Fibroblast of skin of left biceps (primary cell): ENCODE measurements at regions not wholly inside any gene's neighbourhood (a gene's known extent, or its start where the extent isn't known, plus 50 kb on each side); places are given as distances from the start of the nearest gene placed in this dataset.
"Not testable (repeated sequence)": the region's sequence is repeated elsewhere in the genome, so short reads cannot be mapped to it uniquely, and the experiment has no call there.

Experiments
- DNase-seq, 2 experiments: peaks; one replicate each; pipeline ENCODE4 v3.0.0-alpha.2; 2013; ENCODE audit warnings: low read depth in 2 of 2

DNA sequence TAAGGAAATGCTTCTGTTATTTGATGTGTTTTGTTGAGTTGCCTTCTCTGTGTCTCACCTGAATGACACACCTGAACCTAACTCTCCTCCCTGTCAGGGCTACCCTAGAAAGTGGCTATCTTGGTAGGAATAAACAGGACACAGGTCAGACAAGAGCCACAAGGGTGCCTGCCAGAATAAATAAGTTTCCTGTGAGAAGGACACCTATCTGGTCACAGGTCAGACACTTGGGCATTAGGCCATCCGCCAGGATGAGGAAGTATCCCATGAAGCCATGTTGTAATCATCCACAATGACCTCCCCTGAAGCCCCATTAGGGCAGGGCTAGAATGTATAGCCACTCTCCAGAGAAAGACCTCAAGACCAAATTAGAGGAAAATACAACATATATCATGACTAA, 318.8 kb downstream of the ZNF674 start:
- DNase-seq: no peak

DNA sequence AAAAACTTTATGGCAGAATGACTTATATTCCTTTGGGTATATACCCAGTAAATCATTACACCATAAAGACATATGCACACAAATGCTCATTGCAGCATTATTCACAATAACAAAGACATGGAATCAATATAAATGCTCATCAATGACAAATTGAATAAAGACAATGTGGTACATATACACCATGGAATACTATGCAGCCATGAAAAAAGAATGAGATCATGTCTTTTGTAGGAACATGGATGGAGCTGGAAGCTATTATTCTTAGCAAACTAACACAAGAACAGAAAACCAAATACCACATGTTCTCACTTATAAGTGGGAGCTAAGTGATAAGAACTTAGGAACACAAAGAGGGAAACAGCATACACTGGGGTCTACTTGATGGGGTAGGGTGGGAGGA, 321.7 kb downstream of the ZNF674 start:
- DNase-seq: not testable (repeated sequence)

DNA sequence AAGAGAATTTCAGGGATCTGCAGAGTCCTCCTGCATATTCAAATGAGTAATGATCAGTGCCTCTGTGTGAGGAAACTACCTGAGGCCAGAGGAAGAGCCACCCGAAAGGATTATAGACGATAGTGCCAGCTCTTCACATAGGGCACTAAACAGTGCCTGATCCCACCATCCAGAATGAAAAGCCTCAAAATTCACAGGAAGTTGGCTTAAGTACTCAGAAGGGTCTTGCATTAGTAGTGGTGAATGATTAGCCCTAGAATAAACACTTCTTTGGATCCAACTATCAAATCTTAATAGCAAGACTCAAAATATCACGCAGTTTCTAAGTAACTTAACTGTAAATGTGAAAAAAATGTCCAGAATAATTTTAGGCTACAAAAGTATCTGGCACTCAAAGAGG, 324.4 kb downstream of the ZNF674 start:
- DNase-seq: no peak

DNA sequence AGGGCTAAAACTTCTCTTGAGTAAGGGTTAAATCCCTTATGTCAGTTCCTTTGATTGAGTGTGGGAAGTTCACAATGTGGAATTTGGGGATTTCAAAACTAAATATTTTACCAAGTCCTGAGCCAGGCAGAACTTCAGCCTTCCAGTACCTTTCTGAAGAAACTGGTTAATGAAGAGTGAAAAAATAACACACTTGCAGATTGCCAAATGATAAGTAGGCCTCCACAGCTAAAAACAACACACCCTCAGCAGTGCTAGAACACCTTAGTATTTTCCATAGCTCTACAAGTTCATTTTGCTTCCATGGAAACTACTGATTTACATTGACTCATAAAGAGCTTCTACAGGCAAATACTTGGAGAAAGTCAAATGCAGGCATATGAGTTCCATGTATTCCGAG, 326.8 kb downstream of the ZNF674 start:
- no peak for DNase-seq

DNA sequence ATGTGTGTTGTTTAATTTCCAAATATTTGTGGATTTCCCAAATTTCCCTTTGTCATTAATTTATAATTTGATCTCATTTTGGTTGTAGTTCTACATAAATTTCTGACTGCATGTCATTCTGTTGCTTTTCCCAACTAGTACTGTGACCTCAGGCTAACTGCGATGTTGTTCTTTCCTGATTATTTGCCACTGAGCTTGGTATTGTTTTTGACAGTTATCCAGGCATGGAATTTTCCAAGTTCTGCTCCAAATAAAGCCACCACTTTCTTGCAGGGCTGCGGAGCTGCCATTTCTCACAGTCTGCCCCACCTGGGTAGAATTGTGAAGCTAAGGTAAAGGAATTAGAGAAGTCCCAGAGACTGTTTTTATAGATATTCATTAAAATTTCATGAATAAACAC, 328.8 kb downstream of the ZNF674 start:
- no peak for DNase-seq

DNA sequence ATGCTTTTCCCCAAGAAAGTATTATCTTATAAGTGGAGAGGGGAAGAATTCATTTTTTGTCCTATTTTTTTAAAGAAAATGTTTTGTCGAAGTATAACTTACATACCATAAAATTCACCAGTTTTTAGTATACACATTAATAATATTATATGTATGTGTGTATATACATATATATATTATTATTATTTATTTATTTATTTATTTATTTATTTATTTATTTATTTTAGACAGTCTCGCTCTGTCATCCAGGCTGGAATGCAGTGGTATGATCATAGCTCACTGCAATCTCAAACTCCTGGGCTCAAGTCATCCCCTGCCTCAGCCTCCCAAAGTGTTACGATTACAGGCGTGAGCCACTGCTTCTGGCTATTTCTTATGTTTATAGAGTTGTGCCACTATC, 334.1 kb downstream of the ZNF674 start:
- DNase-seq: no peak

DNA sequence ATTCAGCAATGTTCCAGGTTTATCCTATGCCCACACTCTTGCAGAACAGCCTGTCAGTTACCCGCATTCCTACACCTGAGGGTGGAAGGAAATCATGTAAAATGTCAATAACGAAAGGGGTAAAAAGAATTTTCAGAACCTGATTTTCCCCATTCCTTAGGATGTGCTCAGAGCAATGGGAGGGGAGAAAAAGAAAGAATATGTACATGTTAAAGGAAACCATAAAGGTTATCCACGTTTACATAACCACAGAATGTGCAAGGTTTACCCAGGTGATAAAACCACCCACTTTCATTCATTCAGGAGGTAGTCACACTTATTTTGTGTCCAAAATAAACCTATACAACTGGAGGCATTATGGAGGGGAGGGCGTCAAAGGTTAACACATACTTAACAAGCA, 335.5 kb downstream of the ZNF674 start:
- DNase-seq: no peak

DNA sequence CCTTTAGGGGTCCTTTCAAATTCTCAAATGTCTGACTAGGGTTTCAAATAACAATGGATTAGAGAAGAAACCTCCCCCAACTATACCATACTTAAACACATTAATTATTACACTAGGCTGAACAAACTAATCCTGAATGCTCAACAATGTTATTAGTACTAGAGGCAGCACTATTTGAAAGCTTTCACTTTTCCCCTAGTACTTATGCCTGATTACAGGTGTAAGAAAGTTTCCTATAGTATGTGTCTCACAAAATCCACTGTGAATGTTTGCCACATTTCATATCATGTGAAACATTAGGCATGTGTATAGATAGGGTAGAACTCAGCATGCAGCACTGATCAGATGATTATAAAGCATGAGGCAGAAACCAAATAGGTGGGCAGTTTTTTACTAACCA, 336.2 kb downstream of the ZNF674 start:
- no peak for DNase-seq

DNA sequence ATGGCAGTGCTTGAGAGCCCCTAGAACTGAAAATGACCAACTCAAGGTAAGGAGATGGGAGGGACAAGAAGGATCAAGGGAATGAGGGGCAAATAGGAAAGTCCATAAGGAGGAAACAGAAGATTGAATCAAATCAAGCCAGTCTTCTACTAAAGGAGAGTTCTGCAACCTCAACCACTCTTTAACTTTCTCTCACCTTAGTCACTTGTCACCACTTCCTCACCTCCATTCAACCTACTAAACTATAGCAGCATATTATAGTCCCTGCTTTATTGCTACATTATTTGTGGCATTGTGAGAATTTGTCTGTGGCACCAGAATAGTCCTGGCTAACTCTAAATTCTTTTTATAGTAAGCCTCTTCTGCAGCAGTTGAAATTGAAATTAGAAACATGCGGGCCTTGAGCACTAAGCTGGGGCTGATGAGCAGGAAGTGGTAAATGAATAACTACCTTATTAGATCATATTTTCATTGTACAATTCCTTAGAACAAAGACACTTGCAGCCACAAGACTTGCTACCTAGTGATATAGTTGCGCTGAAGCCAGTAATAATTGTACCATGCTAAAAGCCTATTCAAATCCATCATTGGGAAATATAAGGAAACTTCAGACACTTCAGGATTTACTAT, 336.9 kb downstream of the ZNF674 start:
- peak; percentile 24 to 32 for DNase-seq

DNA sequence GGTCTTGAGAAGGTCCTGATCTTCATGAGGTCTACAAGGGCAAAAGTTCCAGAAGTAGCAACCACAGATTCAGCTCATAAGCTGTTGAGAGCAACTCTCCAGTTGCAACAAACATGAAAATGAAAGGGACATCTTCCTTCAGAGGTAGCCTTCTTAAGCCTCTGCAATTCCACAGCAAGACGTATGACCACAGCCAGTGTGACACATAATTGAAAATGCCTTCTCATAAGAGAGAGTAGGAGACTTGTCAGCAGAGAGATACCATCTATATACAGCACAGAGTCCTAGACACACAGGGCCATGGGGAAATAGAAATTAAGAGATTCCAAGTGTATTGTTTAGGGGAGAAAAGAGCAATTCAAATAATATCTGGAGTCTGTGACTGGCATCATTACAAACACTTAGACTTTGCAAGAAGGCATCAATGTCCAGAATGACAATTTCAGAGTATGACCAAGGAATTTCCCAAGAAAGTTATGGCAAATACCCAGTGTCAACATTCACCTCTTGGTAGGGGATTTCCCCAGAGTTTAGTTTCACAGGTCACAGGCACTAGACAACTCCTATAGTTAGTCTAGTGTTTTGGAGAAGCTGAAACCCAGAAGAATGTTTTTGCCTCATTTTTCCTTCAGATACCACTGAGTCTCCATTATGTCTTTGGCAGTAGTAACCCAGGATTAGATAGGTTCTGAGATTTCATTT, 340.3 kb downstream of the ZNF674 start:
- DNase-seq: no peak

DNA sequence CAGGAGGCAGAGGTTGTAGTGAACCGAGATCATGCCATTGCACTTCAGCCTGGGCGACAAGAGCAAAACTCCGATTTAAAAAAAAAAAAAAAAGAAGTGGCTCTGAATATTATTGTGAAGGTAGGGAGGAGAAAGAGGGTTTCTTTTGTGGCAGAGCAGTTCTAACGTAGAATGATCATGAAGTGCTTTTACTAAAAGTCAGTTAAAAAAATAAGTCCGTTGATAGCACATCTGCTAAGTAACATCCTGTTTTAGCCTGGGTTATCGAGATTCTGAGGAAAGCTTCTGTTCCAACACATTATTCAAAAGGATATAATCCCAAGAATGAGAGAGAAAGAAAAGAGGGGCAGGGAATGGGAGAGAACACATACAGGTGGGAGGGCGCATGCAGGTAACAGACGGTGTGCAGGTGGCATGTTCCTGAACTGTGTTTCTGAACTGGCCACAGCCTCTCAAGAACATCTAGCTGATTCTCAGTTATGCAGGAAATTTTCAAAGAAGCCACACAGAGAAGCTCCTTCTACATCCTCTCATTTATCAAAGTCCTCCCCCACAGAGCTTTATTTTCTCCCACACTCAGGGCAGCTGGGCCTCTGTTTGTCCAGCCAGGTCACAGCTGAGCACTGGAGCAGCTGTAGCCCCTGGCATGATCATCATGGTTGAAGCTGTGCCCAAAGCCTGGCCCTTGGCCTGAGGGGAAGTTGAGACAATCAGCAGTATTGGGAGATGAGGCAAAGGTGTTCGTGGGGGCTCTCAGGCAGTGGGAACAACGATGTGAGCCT, 342.3 kb downstream of the ZNF674 start:
- no peak for DNase-seq

DNA sequence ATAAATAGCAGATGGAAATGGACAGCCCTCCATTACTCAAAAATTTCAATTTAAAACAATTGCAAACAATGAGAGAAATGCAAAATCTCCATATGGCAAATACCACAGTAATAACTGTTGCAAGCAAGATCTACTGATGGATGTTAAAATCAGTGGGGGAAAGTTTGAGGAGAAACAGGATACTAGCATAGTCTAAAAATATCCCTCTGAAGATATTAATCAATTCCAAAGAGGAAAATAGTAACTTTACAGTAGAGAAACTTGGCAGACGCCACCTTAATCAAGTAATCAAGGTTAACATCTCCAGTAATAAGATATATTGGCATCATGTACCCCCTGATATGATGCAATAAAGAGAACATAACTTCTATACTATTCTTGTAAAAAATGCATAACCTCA, 344.8 kb downstream of the ZNF674 start:
- peak; percentile 28 to 37 for DNase-seq

DNA sequence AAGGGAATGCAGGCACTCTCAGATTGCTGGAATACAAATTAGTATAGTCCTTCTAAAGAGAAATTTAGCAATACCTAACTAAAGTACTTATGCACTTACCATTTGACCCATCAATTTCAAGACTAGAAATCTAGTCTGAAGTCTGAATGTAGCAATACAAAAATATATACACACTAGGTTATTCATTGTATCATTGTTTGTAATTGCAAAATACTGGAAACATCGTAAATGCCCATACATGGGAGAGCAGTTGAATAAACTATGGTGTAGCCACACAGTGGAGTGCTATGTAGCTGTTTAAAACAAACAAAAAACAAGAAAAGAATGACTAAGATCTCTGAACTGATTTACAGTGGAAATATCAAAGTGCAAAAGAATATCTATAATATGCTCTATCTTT, 346.4 kb downstream of the ZNF674 start:
- DNase-seq: no peak

DNA sequence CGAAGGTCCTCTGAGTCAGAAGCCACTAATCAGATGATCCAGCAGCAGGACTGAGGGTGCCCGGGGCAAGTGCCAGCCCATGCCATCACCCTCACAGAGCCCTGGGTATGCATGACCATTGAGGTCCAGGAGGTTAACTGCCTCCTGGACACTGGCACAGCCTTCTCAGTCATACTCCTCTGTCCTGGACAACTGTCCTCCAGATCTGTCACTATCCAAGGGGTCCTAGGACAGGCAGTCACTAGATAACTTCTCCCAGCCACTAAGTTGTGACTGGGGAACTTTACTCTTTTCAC, 358.5 kb downstream of the ZNF674 start:
- not testable (repeated sequence) for DNase-seq

DNA sequence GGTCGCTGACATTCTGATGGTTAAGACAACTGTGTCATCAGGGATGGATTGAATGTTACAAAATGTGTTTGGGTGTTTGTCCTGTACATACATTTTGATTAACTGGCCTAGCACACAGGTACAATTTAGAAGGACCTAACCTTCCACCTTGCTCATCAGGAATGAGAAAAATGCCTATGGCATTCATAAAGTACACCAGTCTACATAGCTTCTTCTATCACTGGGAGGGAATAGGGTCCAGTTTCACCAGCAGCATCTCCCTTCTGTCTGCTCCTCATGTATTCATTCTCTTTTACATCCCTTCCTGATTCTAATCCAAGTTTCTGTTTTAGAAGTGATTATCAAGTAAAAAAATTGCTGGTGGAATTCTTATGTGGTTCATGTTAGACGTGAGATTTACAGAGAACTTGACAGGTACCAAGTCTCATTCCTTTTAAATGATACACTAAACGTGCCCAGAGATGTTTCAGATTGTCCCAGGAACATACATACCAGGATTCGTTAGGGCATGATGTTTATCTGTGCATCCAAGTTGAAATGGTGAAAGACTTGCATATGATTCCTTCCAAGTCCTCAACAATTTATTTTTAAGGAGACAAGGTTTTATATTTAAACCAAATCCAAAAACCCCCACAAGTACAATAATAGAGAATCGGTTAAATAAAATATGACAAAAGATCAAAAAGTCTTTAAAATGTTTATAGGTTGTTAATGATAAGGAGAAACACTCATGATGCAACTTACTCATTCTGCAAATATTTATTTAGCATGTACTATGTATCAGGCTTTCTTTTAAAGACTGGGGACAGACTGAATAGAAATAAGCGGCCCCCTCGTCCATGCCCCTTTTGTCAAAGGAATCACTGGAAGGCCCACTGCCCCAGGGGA, 359.1 kb downstream of the ZNF674 start:
- no peak for DNase-seq

DNA sequence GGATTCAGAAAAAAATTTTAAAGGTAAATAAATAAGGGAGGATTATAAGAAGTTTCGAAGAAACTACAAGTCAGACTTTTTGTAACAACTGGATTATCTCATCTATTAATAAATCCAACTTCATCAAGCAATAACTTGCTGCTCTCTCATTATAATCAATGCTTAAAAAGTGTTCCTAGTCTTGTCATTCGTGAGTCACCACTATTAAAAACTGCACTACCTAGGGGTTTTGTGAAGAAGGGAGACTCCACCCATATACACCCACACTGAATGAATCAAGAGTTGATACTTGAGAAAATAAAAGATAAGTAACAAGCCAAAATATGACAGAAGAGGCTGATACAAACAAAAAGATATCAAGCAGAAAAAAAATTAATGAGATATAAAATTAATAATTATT, 360.5 kb downstream of the ZNF674 start:
- no peak for DNase-seq

DNA sequence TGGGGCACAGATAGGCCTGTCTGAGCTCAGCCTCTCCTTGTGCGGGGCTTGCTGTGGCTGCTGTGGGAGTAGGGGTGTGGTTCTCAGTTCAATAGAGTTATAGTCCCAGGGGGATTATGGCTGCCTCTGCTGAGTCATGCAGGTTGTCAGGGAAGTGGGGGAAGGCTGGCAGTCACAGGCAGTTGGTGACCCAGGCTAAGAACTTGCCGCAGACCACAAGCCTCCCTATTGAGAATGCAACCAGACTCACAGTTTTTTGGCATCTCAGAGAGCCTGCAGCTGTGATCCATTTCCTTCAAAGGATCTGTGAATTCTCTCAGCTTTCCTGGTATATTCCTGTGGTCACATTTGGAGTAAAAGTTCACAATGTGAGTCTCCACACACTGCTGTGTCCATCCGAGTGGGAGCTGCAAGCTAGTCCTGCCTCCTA, 364.9 kb downstream of the ZNF674 start:
- peak; percentile 78 to 81 for DNase-seq

DNA sequence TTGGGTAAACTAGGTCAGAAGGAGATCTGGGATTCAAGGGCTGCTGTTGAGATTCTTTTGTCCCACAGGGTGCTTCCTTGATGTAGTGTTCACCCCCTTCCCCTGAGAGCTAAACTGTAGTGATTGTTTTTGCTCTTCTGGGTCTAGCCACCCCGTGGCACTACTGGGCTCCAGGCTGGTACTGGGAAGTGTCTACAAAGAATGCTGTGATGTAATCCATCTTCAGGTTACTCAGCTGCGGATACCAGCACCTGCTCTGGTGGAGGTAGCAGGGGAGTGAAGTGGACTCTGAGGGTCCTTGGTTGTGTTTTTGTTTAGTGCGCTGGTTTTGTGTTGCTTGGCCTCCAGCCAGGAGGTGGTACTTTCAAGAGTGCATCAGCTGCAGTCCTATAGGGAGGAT, 365.5 kb downstream of the ZNF674 start:
- no peak for DNase-seq

DNA sequence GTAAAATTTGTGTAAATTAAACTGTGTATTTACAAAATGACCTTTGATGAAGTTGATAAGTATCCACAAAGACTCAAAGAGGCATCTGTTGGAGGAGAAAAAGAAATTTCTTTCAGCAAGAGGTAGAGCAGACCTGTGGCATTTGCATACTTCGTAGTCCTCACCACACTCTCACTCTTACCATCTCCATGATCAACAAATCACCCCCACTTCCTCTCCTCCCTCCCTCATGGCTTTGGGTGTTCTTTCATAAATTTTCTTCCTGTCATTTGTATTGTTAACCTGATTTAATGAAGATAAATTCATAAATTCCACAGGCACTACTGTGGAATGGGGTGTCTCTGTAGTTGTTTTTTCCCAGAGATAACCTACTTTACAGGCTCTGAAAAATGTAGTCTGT, 366.5 kb downstream of the ZNF674 start:
- DNase-seq: no peak

DNA sequence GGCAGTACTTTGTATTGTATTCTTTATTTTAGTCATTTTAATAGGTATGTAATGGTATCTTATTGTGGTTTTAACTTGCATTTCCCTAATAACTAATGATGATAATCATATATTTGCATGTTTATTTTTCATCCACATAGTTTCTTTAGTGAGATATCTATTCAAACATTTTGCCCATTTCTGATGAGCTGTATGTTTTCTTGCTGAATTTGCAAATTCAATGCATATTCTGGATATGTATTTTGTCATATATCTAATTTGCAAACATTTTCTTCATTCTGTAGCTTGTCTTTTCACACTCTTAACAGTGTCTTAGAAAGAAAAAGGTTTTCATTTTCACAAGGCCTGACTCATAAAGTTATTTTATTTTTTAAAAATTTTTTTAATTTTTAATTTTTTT, 372.1 kb downstream of the ZNF674 start:
- DNase-seq: no peak

DNA sequence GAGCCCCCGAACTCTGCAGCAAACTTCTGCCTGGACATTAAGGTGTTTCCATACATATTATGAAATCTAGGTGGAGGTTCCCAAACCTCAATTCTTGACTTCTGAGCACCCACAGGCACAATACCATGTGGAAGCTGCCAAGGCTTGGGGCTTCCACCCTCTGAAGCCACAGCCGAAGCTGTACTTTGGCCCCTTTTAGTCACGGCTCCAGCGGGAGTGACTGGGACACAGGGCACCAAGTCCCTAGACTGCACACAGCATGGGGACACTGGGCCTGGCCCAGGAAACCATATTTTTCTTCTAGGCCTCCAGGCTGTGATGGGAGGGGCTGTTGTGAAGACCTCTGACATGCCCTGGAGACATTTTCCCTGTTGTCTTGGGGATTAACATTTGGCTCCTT, 373.8 kb downstream of the ZNF674 start:
- not testable (repeated sequence) for DNase-seq

DNA sequence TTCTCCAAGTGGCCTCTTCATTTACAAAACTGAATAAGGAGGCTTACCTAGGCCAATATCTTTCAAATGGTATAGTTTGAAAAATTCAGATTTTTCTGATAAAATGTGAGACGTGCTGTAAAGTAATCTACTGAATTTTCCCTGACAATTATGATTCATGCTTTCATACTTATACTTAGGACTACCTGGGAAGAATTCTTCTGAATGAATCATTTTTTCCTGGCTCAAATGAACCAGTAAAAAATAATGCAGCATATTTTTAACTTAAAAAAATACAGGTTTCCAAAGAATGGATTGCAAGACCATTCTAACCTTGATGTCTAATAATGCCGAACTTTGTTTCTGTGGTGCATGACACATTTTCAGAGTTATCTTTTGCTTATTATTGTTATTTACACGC, 375.4 kb downstream of the ZNF674 start:
- no peak for DNase-seq
